ENCODE measurements at regions not wholly inside any gene's neighbourhood (a gene's known extent, or its start where the extent isn't known, plus 50 kb on each side); places are given as distances from the start of the nearest gene placed in this dataset.

DNA sequence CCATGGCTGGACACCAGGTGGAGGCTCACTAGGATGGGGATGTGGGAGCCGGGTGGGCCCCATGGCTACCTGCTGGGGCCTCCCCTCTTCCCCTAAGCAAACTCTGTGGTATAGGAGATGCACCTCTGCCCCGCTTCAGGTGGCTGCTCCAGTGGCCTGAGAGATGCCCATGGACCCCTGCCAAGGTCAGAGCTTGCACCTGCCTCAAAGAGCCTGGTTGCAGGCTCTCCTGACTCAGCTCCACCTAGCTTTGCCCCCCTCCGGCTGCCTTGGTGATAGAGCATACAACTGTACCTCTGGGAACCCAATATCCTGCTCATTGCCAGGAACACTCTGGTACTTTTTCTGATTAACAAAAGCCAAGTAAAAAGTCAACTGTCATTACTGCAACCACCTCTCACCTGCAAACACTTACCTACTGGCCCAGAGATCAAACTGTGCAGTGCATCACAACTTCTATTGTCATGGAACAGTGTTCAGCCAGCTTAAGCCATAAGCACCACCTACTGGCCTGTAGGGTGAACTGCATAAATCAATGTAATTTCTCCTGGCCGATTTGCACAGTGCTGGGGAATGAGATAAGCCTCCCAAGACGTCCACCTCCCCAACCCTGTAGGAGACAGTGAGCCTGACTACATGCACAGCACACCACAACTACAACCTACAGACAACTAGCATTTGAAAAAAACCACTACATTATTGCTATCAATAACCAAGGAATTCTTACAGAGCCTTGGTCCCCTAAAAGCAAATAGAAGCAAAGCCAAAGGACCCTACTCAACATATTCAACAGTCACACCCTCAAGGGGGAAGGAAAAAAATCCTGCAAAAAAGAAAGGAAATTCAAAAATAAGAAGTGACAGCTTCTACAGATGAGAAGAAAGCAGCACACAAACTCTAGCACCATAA lies 352.4 kb upstream of the ARHGEF26 start:
- TF ChIP-seq, protein P1, sequence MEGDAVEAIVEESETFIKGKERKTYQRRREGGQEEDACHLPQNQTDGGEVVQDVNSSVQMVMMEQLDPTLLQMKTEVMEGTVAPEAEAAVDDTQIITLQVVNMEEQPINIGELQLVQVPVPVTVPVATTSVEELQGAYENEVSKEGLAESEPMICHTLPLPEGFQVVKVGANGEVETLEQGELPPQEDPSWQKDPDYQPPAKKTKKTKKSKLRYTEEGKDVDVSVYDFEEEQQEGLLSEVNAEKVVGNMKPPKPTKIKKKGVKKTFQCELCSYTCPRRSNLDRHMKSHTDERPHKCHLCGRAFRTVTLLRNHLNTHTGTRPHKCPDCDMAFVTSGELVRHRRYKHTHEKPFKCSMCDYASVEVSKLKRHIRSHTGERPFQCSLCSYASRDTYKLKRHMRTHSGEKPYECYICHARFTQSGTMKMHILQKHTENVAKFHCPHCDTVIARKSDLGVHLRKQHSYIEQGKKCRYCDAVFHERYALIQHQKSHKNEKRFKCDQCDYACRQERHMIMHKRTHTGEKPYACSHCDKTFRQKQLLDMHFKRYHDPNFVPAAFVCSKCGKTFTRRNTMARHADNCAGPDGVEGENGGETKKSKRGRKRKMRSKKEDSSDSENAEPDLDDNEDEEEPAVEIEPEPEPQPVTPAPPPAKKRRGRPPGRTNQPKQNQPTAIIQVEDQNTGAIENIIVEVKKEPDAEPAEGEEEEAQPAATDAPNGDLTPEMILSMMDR (IDR thresholded peaks at IDR 0.05; ENCODE audit: extremely low read depth in 1 of 2, insufficient read depth in 1 of 2, low read depth in 1 of 2, low read length in 2 of 2), result peak; percentile 78
- no peak for TF ChIP-seq FOS (IDR thresholded peaks at IDR 0.05; ENCODE audit: borderline replicate concordance, insufficient read depth, low read length)
- no peak for TF ChIP-seq POLR2AphosphoS5 (IDR thresholded peaks at IDR 0.05; ENCODE audit: insufficient read depth, low read depth, low read length)
- no peak for TF ChIP-seq GATA2 (IDR thresholded peaks at IDR 0.05; ENCODE audit: insufficient read depth, insufficient read length, low read depth, low read length)
- no peaks in the 10 kb centered on the region for H3K79me2 ChIP-seq (ENCODE audit: control insufficient read depth, insufficient read depth, low read length)
- dilution Hi-C loops (cut with MboI; ENCODE audit: extremely low pct_ligation_motif_present, low sequenced_read_pairs) (no loop called here), intact Hi-C loops (cut with micrococcal nuclease) (loop anchor here (1.0 to 10.0 kb wide), 11 partner anchors 144 to 743 kb away; no protein-coding TSS in a partner anchor)
- no peaks in the 10 kb centered on the region for H3K36me3 ChIP-seq (ENCODE audit: control insufficient read depth in 2 of 2, extremely low read depth in 1 of 2, insufficient read depth in 2 of 2, low read length in 2 of 2)
- no peak overlapping the region for H3K9ac ChIP-seq (replicated peaks; ENCODE audit: extremely low read depth, insufficient read depth, low read length)
- no peak overlapping the region for H3K4me2 ChIP-seq (ENCODE audit: insufficient read depth, low read length)
- H3K4me3 ChIP-seq (replicated peaks in 1 of 3; ENCODE audit: insufficient read depth in 1 of 3, low read depth in 1 of 3, low read length in 3 of 3), result no peak overlapping the region
- H3K27me3 ChIP-seq (ENCODE audit: control insufficient read depth in 2 of 2, insufficient read depth in 2 of 2, low read length in 2 of 2), result no peaks in the 10 kb centered on the region
- BruUV-seq (replicated peaks), result no TSS peak
- H3K9me3 ChIP-seq (replicated peaks; ENCODE audit: control insufficient read depth, insufficient read depth, low read length), result no peaks in the 10 kb centered on the region
- ChIA-PET POLR2A (no interaction called here), CTCF (interaction anchor here (0.6 to 2.3 kb wide), 29 partner anchors 9 to 743 kb away, joined by 3 to 13 read pairs (median 5); no protein-coding TSS in a partner anchor)
- H2AFZ ChIP-seq (ENCODE audit: low read depth, low read length), result no peak overlapping the region
- no peaks in the 10 kb centered on the region for H3K4me1 ChIP-seq (ENCODE audit: control insufficient read depth, extremely low read depth, insufficient read depth, low read length)
- no peak overlapping the region for H3K27ac ChIP-seq (ENCODE audit: insufficient read depth, low read depth, low read length)
- H4K20me1 ChIP-seq (replicated peaks; ENCODE audit: control insufficient read depth, extremely low read depth, insufficient read depth, low read length), result no peaks in the 10 kb centered on the region
- DNase-seq (ENCODE audit: low read depth, low spot score) (peak; percentile 57), FAIRE-seq (peak; percentile 55)
- H3K9me1 ChIP-seq (replicated peaks; ENCODE audit: control insufficient read depth, extremely low read depth, insufficient read depth, low read length), result no peaks in the 10 kb centered on the region
